Nephron (organoid): ENCODE measurements at regions not wholly inside any gene's neighbourhood (a gene's known extent, or its start where the extent isn't known, plus 50 kb on each side); places are given as distances from the start of the nearest gene placed in this dataset.
"Not testable (repeated sequence)": the region's sequence is repeated elsewhere in the genome, so short reads cannot be mapped to it uniquely, and the experiment has no call there.

Experiments
- H3K27ac Mint-ChIP-seq, 3 experiments: 2 replicates each; pipeline ENCODE4 v1.8.0; 2020; ENCODE audit warnings: mixed read lengths in 3 of 3, mild to moderate bottlenecking in 2 of 3, moderate library complexity in 1 of 3
- H3K27me3 Mint-ChIP-seq: 2 replicates; pipeline ENCODE4 v1.8.0; 2021; ENCODE audit warnings: low read depth, mild to moderate bottlenecking, moderate library complexity, mixed read lengths
- H3K36me3 Mint-ChIP-seq: 2 replicates; pipeline ENCODE4 v1.8.0; 2020; ENCODE audit warnings: low read depth, mixed read lengths
- H3K4me1 Mint-ChIP-seq: 2 replicates; pipeline ENCODE4 v1.8.0; 2020; ENCODE audit warnings: mixed read lengths
- H3K4me3 Mint-ChIP-seq, 3 experiments: 2 replicates each; pipeline ENCODE4 v1.8.0; 2020; ENCODE audit warnings: mild to moderate bottlenecking in 3 of 3, mixed read lengths in 3 of 3, moderate library complexity in 2 of 3
- H3K9me3 Mint-ChIP-seq: 2 replicates; pipeline ENCODE4 v1.8.0; 2020; ENCODE audit warnings: mixed read lengths
- CTCF ChIP-seq, 3 experiments: fragments of 200-600 bp; sonication (generic); IDR thresholded peaks; one replicate each; pipeline ENCODE4 v1.5.0; 2021; ENCODE audit warnings: antibody characterized with exemption in 3 of 3; ENCODE audit not compliant: unreplicated experiment in 3 of 3

DNA sequence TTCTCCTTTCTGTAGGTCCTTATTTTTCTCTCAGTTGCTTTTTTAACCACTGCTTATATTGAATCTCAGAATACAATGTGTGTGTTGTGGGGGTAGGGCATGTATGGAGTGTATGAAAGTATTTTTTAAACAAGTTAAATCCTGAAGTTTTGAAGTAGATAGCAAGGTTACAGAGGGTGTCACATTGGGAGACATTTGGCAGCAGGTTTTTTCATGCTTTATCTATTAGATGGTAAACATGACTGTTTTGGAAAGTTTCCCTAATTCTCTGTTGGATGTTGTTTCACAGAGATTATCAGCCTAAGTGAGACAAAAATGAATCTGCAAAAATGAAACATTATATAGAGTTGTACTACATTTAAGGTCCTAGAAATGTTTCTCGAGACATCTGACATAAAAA is 190.6 kb upstream of the ARPP21 start:
- H3K9me3 Mint-ChIP-seq, result peaks cover 8% of the 10 kb centered on the region
- TF ChIP-seq CTCF (IDR thresholded peaks at IDR 0.05; ENCODE audit: unreplicated experiment in 3 of 3), result no peak
- peaks cover under 1% of the 10 kb centered on the region for H3K36me3 Mint-ChIP-seq
- no peaks in the 10 kb centered on the region for H3K27me3 Mint-ChIP-seq
- H3K27ac Mint-ChIP-seq, result peak overlapping the region; percentile 50 to 83 (median 52)
- peaks cover 10% of the 10 kb centered on the region for H3K4me1 Mint-ChIP-seq
- H3K4me3 Mint-ChIP-seq, result no peak overlapping the region

DNA sequence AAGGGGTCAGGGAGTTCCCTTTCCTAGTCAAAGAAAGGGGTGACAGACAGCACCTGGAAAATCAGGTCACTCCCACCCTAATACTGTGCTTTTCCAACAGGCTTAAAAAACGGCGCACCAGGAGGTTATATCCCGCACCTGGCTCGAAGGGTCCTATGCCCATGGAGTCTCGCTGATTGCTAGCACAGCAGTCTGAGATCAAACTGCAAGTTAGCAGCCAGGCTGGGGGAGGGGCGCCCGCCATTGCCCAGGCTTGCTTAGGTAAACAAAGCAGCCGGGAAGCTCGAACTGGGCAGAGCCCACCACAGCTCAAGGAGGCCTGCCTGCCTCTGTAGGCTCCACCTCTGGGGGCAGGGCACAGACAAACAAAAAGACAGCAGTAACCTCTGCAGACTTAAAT is 184.5 kb upstream of the ARPP21 start:
- not testable (repeated sequence) for H3K36me3 Mint-ChIP-seq, H3K27ac Mint-ChIP-seq, H3K27me3 Mint-ChIP-seq, H3K4me3 Mint-ChIP-seq, H3K4me1 Mint-ChIP-seq
- H3K9me3 Mint-ChIP-seq, result peaks cover 36% of the 10 kb centered on the region

DNA sequence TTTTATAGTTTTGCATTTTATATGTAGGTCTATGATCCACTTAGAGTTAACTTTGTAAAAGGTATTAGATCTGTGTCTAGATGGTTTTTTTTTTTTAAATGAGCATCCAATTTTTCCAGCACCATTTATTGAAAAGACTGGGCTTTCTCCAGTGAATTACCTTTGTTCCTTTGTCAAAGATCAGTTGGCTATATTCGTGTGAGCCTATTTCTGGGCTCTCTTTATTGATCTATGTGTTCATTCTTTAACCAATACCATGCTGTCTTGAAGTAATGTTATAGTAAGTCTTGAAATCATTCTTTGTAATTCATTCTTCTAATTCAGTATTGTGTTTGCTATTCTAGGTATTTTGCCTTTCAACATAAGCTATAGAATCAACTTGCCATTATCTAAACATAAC is 165.4 kb upstream of the ARPP21 start:
- no peak for TF ChIP-seq CTCF (IDR thresholded peaks at IDR 0.05; ENCODE audit: unreplicated experiment in 3 of 3)
- Mint-ChIP-seq H3K4me3 (no peak overlapping the region), H3K36me3 (no peaks in the 10 kb centered on the region), H3K27me3 (no peaks in the 10 kb centered on the region), H3K9me3 (peaks cover 12% of the 10 kb centered on the region), H3K4me1 (no peaks in the 10 kb centered on the region), H3K27ac (no peak overlapping the region)

DNA sequence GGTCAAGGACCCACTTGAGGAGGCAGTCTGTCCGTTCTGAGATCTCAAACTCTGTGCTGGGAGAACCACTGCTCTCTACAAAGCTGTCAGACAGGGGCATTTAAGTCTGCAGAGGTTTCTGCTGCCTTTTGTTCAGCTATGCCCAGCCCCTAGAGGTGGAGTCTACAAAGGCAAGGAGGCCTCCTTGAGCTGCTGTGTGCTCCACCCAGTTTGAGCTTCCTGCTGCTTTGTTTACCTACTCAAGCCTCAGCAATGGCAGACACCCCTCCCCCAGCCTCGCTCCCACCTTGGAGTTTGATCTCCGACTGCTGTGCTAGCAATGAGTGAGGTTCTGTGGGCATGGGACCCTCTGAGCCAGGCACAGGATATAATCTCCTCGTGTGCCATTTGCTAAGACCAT is 156.8 kb upstream of the ARPP21 start:
- H3K27ac Mint-ChIP-seq, H3K36me3 Mint-ChIP-seq, H3K4me3 Mint-ChIP-seq, H3K27me3 Mint-ChIP-seq: not testable (repeated sequence)
- H3K4me1 Mint-ChIP-seq, result peaks cover 25% of the 10 kb centered on the region
- H3K9me3 Mint-ChIP-seq, result peaks cover 21% of the 10 kb centered on the region

DNA sequence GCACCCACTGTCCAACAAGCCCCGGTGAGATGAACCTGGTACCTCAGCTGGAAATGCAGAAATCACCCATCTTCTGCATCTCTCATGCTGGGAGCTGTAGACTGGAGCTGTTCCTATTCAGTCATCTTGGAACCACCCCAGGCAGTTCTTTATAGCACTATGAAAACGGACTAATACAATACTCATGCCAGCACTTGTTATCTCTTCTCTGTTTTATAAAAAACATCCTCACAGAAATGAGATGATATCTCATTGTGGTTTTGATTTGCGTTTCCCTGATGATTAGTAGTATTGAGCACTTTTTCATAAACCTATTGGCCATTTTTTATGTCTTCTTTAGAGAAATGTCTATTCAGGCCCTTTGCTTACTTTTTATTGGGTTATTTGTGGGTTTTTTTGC is 156.2 kb upstream of the ARPP21 start:
- no peak overlapping the region for H3K27ac Mint-ChIP-seq
- H3K4me1 Mint-ChIP-seq, result peaks cover 28% of the 10 kb centered on the region
- no peak overlapping the region for H3K4me3 Mint-ChIP-seq
- no peaks in the 10 kb centered on the region for H3K27me3 Mint-ChIP-seq
- no peak for TF ChIP-seq CTCF (IDR thresholded peaks at IDR 0.05; ENCODE audit: unreplicated experiment in 3 of 3)
- peaks cover 21% of the 10 kb centered on the region for H3K9me3 Mint-ChIP-seq
- H3K36me3 Mint-ChIP-seq, result no peaks in the 10 kb centered on the region

- H3K27ac Mint-ChIP-seq, result peak overlapping the region; percentile 29 to 81 (median 75)
- H3K9me3 Mint-ChIP-seq, result peaks cover 14% of the 10 kb centered on the region
- H3K27me3 Mint-ChIP-seq, result no peaks in the 10 kb centered on the region
- H3K36me3 Mint-ChIP-seq, result no peaks in the 10 kb centered on the region
- TF ChIP-seq CTCF (IDR thresholded peaks at IDR 0.05; ENCODE audit: unreplicated experiment in 3 of 3), result no peak
- peaks cover 33% of the 10 kb centered on the region for H3K4me1 Mint-ChIP-seq
- peak overlapping the region in 1 of 3 experiments; percentile 7 for H3K4me3 Mint-ChIP-seq
Measured at GRCh38 chr3:35484929-35485530, 154.3 kb upstream of the ARPP21 start.

GRCh38 chr3:35486295-35486694 is 153.0 kb upstream of the ARPP21 start:
- Mint-ChIP-seq H3K4me1 (peaks cover 37% of the 10 kb centered on the region), H3K9me3 (peaks cover 7% of the 10 kb centered on the region), H3K27ac (peak overlapping the region; percentile 34 to 84 (median 61)), H3K4me3 (no peak overlapping the region), H3K27me3 (no peaks in the 10 kb centered on the region), H3K36me3 (no peaks in the 10 kb centered on the region)
- TF ChIP-seq CTCF (IDR thresholded peaks at IDR 0.05; ENCODE audit: unreplicated experiment in 3 of 3), result no peak
